Activated T-cell treated with anti-CD3 and anti-CD28 coated beads, Interleukin-2, amount 50 U/mL, for 48 hours (primary cell): ENCODE measurements at regions not wholly inside any gene's neighbourhood (a gene's known extent, or its start where the extent isn't known, plus 50 kb on each side); places are given as distances from the start of the nearest gene placed in this dataset.
"Not testable (repeated sequence)": the region's sequence is repeated elsewhere in the genome, so short reads cannot be mapped to it uniquely, and the experiment has no call there.

Source experiments
- DNase-seq, 2 experiments: peaks; one replicate each; pipeline ENCODE4 v3.0.0-alpha.2; 2020

- not testable (repeated sequence) for DNase-seq
Observed at GRCh38 chr9:67635067-67635466, 223.7 kb upstream of the ANKRD20A1 start.

GRCh38 chr9:67611900-67612299, 246.8 kb upstream of the ANKRD20A1 start:
- DNase-seq: peak in 1 of 2 experiments; percentile 15

GRCh38 chr9:67609872-67610271, 248.9 kb upstream of the ANKRD20A1 start:
- not testable (repeated sequence) for DNase-seq

- DNase-seq: not testable (repeated sequence)
Observed at GRCh38 chr9:67609435-67609834, 249.3 kb upstream of the ANKRD20A1 start.

- not testable (repeated sequence) for DNase-seq
Observed at GRCh38 chr9:67605113-67605512, 253.6 kb upstream of the ANKRD20A1 start.

GRCh38 chr9:67603609-67604008, 255.1 kb upstream of the ANKRD20A1 start:
- DNase-seq: not testable (repeated sequence)

GRCh38 chr9:67592424-67592823, 266.3 kb upstream of the ANKRD20A1 start:
- DNase-seq: not testable (repeated sequence)

- not testable (repeated sequence) for DNase-seq
Observed at GRCh38 chr9:67555874-67556273, 302.9 kb upstream of the ANKRD20A1 start.

- not testable (repeated sequence) for DNase-seq
Observed at GRCh38 chr9:67550044-67550443, 308.7 kb upstream of the ANKRD20A1 start.

- DNase-seq: not testable (repeated sequence)
Observed at GRCh38 chr9:67529834-67530233, 328.9 kb upstream of the ANKRD20A1 start.

GRCh38 chr9:67516938-67517337, 341.8 kb upstream of the ANKRD20A1 start:
- DNase-seq: not testable (repeated sequence)

- not testable (repeated sequence) for DNase-seq
Observed at GRCh38 chr9:67514587-67514986, 344.1 kb upstream of the ANKRD20A1 start.

- DNase-seq: not testable (repeated sequence)
Observed at GRCh38 chr9:67503728-67504369, 354.9 kb upstream of the ANKRD20A1 start.

- not testable (repeated sequence) for DNase-seq
Observed at GRCh38 chr9:67492028-67492427, 366.7 kb upstream of the ANKRD20A1 start.

GRCh38 chr9:67477465-67477864, 381.3 kb upstream of the ANKRD20A1 start:
- DNase-seq: not testable (repeated sequence)

GRCh38 chr9:67470739-67471138, 388.0 kb upstream of the ANKRD20A1 start:
- DNase-seq: not testable (repeated sequence)

- DNase-seq: not testable (repeated sequence)
Observed at GRCh38 chr9:67468326-67468725, 390.4 kb upstream of the ANKRD20A1 start.

- DNase-seq: not testable (repeated sequence)
Observed at GRCh38 chr9:67461796-67462757, 396.7 kb upstream of the ANKRD20A1 start.

- not testable (repeated sequence) for DNase-seq
Observed at GRCh38 chr9:67452941-67453340, 405.8 kb upstream of the ANKRD20A1 start.

GRCh38 chr9:67442313-67442712, 416.4 kb upstream of the ANKRD20A1 start:
- DNase-seq: not testable (repeated sequence)

GRCh38 chr9:67437011-67437410, 421.7 kb upstream of the ANKRD20A1 start:
- DNase-seq: not testable (repeated sequence)

- not testable (repeated sequence) for DNase-seq
Observed at GRCh38 chr9:67424881-67425280, 432.5 kb upstream of the SPATA31A3 start.

GRCh38 chr9:67423049-67423728, 430.8 kb upstream of the SPATA31A3 start:
- not testable (repeated sequence) for DNase-seq
